Smooth muscle cell (in vitro differentiated cells): ENCODE measurements at regions not wholly inside any gene's neighbourhood (a gene's known extent, or its start where the extent isn't known, plus 50 kb on each side); places are given as distances from the start of the nearest gene placed in this dataset.

ENCODE experiments used
- DNase-seq: peaks from one replicate; lab custom pipeline; 2025; ENCODE audit not compliant: unreplicated experiment; lab: John Stamatoyannopoulos, UW
- H2AFZ ChIP-seq: fragments of 200-600 bp; sonication (generic); 2 replicates; pipeline ENCODE4 v1.6.0; 2016; ENCODE audit warnings: antibody characterized with exemption, low read depth, mild to moderate bottlenecking
- H3F3A ChIP-seq: fragments of 200-600 bp; sonication (generic); 2 replicates; pipeline ENCODE4 v1.6.0; 2017; ENCODE audit warnings: antibody characterized with exemption, low read depth
- H3K27ac ChIP-seq: fragments of 200-600 bp; sonication (generic); 2 replicates; pipeline ENCODE4 v1.5.1; 2016; ENCODE audit warnings: low read depth, mild to moderate bottlenecking
- H3K27me3 ChIP-seq: fragments of 200-600 bp; sonication (generic); 2 replicates; pipeline ENCODE4 v1.6.1; 2016; ENCODE audit warnings: low read depth, mild to moderate bottlenecking
- H3K36me3 ChIP-seq: fragments of 200-600 bp; sonication (generic); 2 replicates; pipeline ENCODE4 v1.5.1; 2016; ENCODE audit warnings: low read depth
- H3K4me1 ChIP-seq: fragments of 200-600 bp; sonication (generic); 2 replicates; pipeline ENCODE4 v1.5.1; 2016; ENCODE audit warnings: low read depth
- H3K4me2 ChIP-seq: fragments of 200-600 bp; sonication (generic); 2 replicates; pipeline ENCODE4 v1.6.0; 2016; ENCODE audit warnings: mild to moderate bottlenecking
- H3K4me3 ChIP-seq: fragments of 200-600 bp; sonication (generic); 2 replicates; pipeline ENCODE4 v1.5.1; 2016; ENCODE audit warnings: mild to moderate bottlenecking
- H3K79me2 ChIP-seq: fragments of 200-600 bp; sonication (generic); 2 replicates; pipeline ENCODE4 v1.6.0; 2016; ENCODE audit warnings: low read depth, mild to moderate bottlenecking
- H3K9ac ChIP-seq: fragments of 200-600 bp; sonication (generic); 2 replicates; pipeline ENCODE4 v1.6.0; 2016; ENCODE audit warnings: low read depth
- H3K9me3 ChIP-seq: fragments of 200-600 bp; sonication (generic); replicated peaks from 2 replicates; pipeline ENCODE4 v1.5.1; 2016; ENCODE audit warnings: low read depth
- H4K20me1 ChIP-seq: fragments of 200-600 bp; sonication (generic); 2 replicates; pipeline ENCODE4 v1.6.0; 2016; ENCODE audit warnings: low read depth
- WGBS: methylation state at CpG from one replicate; pipeline ENCODE4 v1.1.7; 2016; ENCODE audit warnings: low lambda C conversion rate; 5-methylcytosine and 5-hydroxymethylcytosine counted together
- TF ChIP-seq, protein P1 (sequence below): fragments of 200-600 bp; sonication (generic); IDR thresholded peaks from 2 replicates; pipeline ENCODE4 v1.5.1; 2017; ENCODE audit warnings: borderline replicate concordance, mild to moderate bottlenecking, antibody characterized with exemption; ENCODE audit not compliant: insufficient read depth, poor library complexity, severe bottlenecking

- H3K4me2 ChIP-seq = no peak overlapping the region
- no peaks in the 10 kb centered on the region for H3F3A ChIP-seq
- TF ChIP-seq, protein P1, sequence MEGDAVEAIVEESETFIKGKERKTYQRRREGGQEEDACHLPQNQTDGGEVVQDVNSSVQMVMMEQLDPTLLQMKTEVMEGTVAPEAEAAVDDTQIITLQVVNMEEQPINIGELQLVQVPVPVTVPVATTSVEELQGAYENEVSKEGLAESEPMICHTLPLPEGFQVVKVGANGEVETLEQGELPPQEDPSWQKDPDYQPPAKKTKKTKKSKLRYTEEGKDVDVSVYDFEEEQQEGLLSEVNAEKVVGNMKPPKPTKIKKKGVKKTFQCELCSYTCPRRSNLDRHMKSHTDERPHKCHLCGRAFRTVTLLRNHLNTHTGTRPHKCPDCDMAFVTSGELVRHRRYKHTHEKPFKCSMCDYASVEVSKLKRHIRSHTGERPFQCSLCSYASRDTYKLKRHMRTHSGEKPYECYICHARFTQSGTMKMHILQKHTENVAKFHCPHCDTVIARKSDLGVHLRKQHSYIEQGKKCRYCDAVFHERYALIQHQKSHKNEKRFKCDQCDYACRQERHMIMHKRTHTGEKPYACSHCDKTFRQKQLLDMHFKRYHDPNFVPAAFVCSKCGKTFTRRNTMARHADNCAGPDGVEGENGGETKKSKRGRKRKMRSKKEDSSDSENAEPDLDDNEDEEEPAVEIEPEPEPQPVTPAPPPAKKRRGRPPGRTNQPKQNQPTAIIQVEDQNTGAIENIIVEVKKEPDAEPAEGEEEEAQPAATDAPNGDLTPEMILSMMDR = no peak
- no peaks in the 10 kb centered on the region for H3K36me3 ChIP-seq
- no peak overlapping the region for H2AFZ ChIP-seq
- peaks cover 11% of the 10 kb centered on the region for H3K4me1 ChIP-seq
- no peaks in the 10 kb centered on the region for H4K20me1 ChIP-seq
- no peak overlapping the region for H3K4me3 ChIP-seq
- WGBS = 82% methylated on average over 3 of the region's 3 CpGs
- no peak overlapping the region for H3K9ac ChIP-seq
- H3K27me3 ChIP-seq = peaks cover 4% of the 10 kb centered on the region
- no peak for DNase-seq
- H3K9me3 ChIP-seq = no peaks in the 10 kb centered on the region
- H3K79me2 ChIP-seq = no peaks in the 10 kb centered on the region
- H3K27ac ChIP-seq = no peak overlapping the region
Measured at GRCh38 chr15:59946084-59946483, 58.0 kb upstream of the FOXB1 start.

DNA sequence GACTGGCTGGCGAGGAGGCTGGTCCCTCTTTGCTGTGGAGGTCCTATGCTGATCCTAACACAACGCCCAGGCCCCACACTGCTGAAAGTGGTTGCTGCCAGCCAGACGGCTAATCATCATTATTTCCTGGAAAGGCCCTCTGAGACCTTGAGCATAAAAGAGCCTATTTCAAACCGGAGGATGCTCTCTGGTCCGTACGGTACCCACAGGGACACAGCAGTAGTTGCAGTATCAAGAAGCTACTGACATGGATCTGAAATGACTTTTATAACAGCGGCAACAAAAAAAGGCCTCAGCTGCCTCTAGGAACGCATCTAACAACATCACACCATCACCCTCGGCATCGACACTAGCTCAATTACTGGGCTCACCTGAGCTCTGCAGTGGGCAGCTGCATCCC lies 59.1 kb upstream of the FOXB1 start:
- Histone ChIP-seq H4K20me1 (no peaks in the 10 kb centered on the region), H3F3A (no peaks in the 10 kb centered on the region), H3K4me3 (no peak overlapping the region), H3K4me1 (peaks cover 20% of the 10 kb centered on the region), H3K27me3 (peaks cover 4% of the 10 kb centered on the region), H2AFZ (no peak overlapping the region), H3K4me2 (no peak overlapping the region), H3K79me2 (no peaks in the 10 kb centered on the region), H3K27ac (no peak overlapping the region), H3K36me3 (no peaks in the 10 kb centered on the region), H3K9ac (no peak overlapping the region), H3K9me3 (no peaks in the 10 kb centered on the region)
- WGBS = 90% methylated on average over 10 of the region's 10 CpGs
- no peak for DNase-seq
- TF ChIP-seq, protein P1 = no peak

DNA sequence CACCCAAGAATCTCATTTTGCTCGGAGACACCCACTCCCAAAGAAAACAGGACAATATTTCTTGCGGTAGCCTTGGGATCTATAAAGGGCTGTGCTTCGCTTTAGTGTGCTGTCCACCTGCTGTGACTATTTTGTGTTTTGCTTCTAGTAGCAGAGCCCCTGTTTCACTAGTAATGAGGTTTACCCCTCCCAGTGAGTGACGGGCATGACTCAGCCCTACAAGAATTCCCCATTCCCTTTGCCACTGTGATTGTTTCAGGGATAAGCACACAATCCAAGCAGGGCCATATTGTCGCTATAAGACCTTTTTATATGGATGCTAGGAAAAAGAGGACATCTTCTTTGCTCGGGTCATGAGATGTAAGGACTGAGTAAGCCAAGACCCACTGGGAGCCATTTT lies 62.5 kb upstream of the FOXB1 start:
- no peak overlapping the region for H3K4me3 ChIP-seq
- H3K36me3 ChIP-seq = no peaks in the 10 kb centered on the region
- H3K27ac ChIP-seq = no peak overlapping the region
- no peak overlapping the region for H2AFZ ChIP-seq
- H4K20me1 ChIP-seq = no peaks in the 10 kb centered on the region
- TF ChIP-seq, protein P1 = no peak
- H3K4me2 ChIP-seq = no peak overlapping the region
- peaks cover 2% of the 10 kb centered on the region for H3K27me3 ChIP-seq
- peaks cover 20% of the 10 kb centered on the region for H3K4me1 ChIP-seq
- H3F3A ChIP-seq = no peaks in the 10 kb centered on the region
- H3K9ac ChIP-seq = no peak overlapping the region
- no peaks in the 10 kb centered on the region for H3K79me2 ChIP-seq
- WGBS = 66% methylated on average over 6 of the region's 6 CpGs
- no peak for DNase-seq
- no peaks in the 10 kb centered on the region for H3K9me3 ChIP-seq

GRCh38 chr15:59940928-59941327 lies 63.2 kb upstream of the FOXB1 start:
- H3K4me2 ChIP-seq = no peak overlapping the region
- TF ChIP-seq, protein P1 = no peak
- H3K9me3 ChIP-seq = no peaks in the 10 kb centered on the region
- no peaks in the 10 kb centered on the region for H4K20me1 ChIP-seq
- WGBS = 85% methylated on average over 1 of the region's 1 CpG
- no peak overlapping the region for H3K4me3 ChIP-seq
- DNase-seq = no peak
- peaks cover 1% of the 10 kb centered on the region for H3K27me3 ChIP-seq
- H2AFZ ChIP-seq = no peak overlapping the region
- no peak overlapping the region for H3K9ac ChIP-seq
- H3K79me2 ChIP-seq = no peaks in the 10 kb centered on the region
- no peaks in the 10 kb centered on the region for H3K36me3 ChIP-seq
- no peaks in the 10 kb centered on the region for H3F3A ChIP-seq
- H3K27ac ChIP-seq = no peak overlapping the region
- H3K4me1 ChIP-seq = peaks cover 20% of the 10 kb centered on the region
